H1 (cell line): ENCODE measurements at regions not wholly inside any gene's neighbourhood (a gene's known extent, or its start where the extent isn't known, plus 50 kb on each side); places are given as distances from the start of the nearest gene placed in this dataset.

Source experiments
- CTCF ChIA-PET: fragments of 300-600 bp; sonication (Branson Sonifier 250); formaldehyde crosslinking; loops from one replicate; lab custom pipeline; 2021; ENCODE audit not compliant: partially characterized antibody; lab: Charles Lee
- POLR2A ChIA-PET: fragments of 300-600 bp; sonication (Branson Sonifier 250); formaldehyde crosslinking; loops from one replicate; lab custom pipeline; 2021; ENCODE audit warnings: inconsistent platforms; ENCODE audit not compliant: partially characterized antibody; lab: Charles Lee
- DNase-seq, 2 experiments: peaks; one replicate each; pipeline versions ENCODE4 v3.0.0 to v3.0.0-alpha.2; 2010 to 2022; ENCODE audit warnings: low spot score in 2 of 2, low read depth in 1 of 2, mixed read lengths in 1 of 2
- FAIRE-seq: peaks from 2 replicates; lab custom pipeline; 2011; peaks lifted over from hg19 to GRCh38; lab: Jason Lieb, UNC
- H2AFZ ChIP-seq: 2 replicates; pipeline ENCODE4 v1.8.1; 2012; ENCODE audit warnings: low read length, inconsistent platforms
- H2AK5ac ChIP-seq: 2 replicates; pipeline ENCODE4 v1.6.1; 2013; ENCODE audit warnings: low read depth, low read length
- H2BK120ac ChIP-seq: replicated peaks from 2 replicates; pipeline ENCODE3; 2013; ENCODE audit warnings: low read depth, low read length, inconsistent platforms
- H2BK12ac ChIP-seq: 2 replicates; pipeline ENCODE4 v1.6.1; 2013; ENCODE audit warnings: low read depth, low read length
- H2BK15ac ChIP-seq: 2 replicates; pipeline ENCODE4 v1.6.1; 2013; ENCODE audit warnings: low read length
- H2BK20ac ChIP-seq: 2 replicates; pipeline ENCODE4 v1.6.1; 2013; ENCODE audit warnings: low read length
- H2BK5ac ChIP-seq: 2 replicates; pipeline ENCODE4 v1.6.1; 2013; ENCODE audit warnings: low read depth, low read length
- H3K14ac ChIP-seq: 2 replicates; pipeline ENCODE4 v1.6.1; 2013; ENCODE audit warnings: inconsistent platforms; ENCODE audit not compliant: insufficient read length
- H3K18ac ChIP-seq: 2 replicates; pipeline ENCODE4 v1.6.1; 2013; ENCODE audit warnings: low read length; ENCODE audit errors: extremely low read depth
- H3K23ac ChIP-seq: 2 replicates; pipeline ENCODE4 v1.6.1; 2013; ENCODE audit warnings: inconsistent platforms; ENCODE audit not compliant: insufficient read length
- H3K23me2 ChIP-seq: 2 replicates; pipeline ENCODE4 v1.6.1; 2013; ENCODE audit warnings: low read depth, low read length
- H3K27ac ChIP-seq: 2 replicates; pipeline ENCODE4 v1.6.1; 2011; ENCODE audit warnings: low read depth, low read length, inconsistent platforms
- H3K27me3 ChIP-seq, 4 experiments: replicated peaks in 1 of 4; 1 replicate in 1 of 4; 2 replicates in 3 of 4; pipeline versions ENCODE4 v1.6.1 to v1.8.1; 2011 to 2013; ENCODE audit warnings: low read length in 3 of 4, mild to moderate bottlenecking in 3 of 4, inconsistent platforms in 2 of 4, mixed read lengths in 2 of 4, moderate library complexity in 1 of 4; ENCODE audit not compliant: control insufficient read depth in 3 of 4, insufficient read depth in 3 of 4; ENCODE audit errors: extremely low read depth in 1 of 4
- H3K36me3 ChIP-seq, 4 experiments: 2 replicates each; pipeline versions ENCODE4 v1.6.1 to v1.8.1; 2011 to 2013; ENCODE audit warnings: mild to moderate bottlenecking in 4 of 4, low read length in 3 of 4, moderate library complexity in 2 of 4, control low read depth in 1 of 4, inconsistent platforms in 1 of 4; ENCODE audit not compliant: insufficient read depth in 4 of 4, control insufficient read depth in 2 of 4
- H3K4ac ChIP-seq: replicated peaks from 2 replicates; pipeline ENCODE3; 2013; ENCODE audit warnings: low read length, low read depth, mixed read lengths, inconsistent platforms; ENCODE audit not compliant: insufficient read length
- H3K4me1 ChIP-seq, 4 experiments: replicated peaks in 1 of 4; 1 replicate in 1 of 4; 2 replicates in 3 of 4; pipeline versions ENCODE4 v1.6.1 to v1.8.1; 2011 to 2013; ENCODE audit warnings: low read length in 3 of 4, inconsistent platforms in 2 of 4, mixed read lengths in 1 of 4; ENCODE audit not compliant: insufficient read depth in 4 of 4, control insufficient read depth in 3 of 4
- H3K4me2 ChIP-seq, 2 experiments: 2 replicates each; pipeline versions ENCODE4 v1.6.1 to v1.8.1; 2011 to 2013; ENCODE audit warnings: low read depth in 2 of 2, low read length in 2 of 2, control low read depth in 1 of 2, inconsistent platforms in 1 of 2, mild to moderate bottlenecking in 1 of 2; ENCODE audit not compliant: insufficient read depth in 1 of 2
- H3K4me3 ChIP-seq, 4 experiments: fragments of 200-600, 300-600 bp in 1 of 4; sonication (generic), shearing (Covaris generic), sonication (Bioruptor Twin) in 1 of 4; 2 replicates each; pipeline versions ENCODE4 v1.5.1 to v1.8.1; 2011 to 2016; ENCODE audit warnings: low read length in 4 of 4, low read depth in 3 of 4, control low read depth in 2 of 4, inconsistent platforms in 2 of 4, mild to moderate bottlenecking in 2 of 4, mixed read lengths in 1 of 4, moderate library complexity in 1 of 4; ENCODE audit not compliant: insufficient read depth in 2 of 4; ENCODE audit errors: extremely low read depth in 1 of 4
- H3K56ac ChIP-seq: replicated peaks from 2 replicates; pipeline ENCODE3; 2013; ENCODE audit warnings: low read depth, mild to moderate bottlenecking, mixed read lengths, low read length, inconsistent platforms; ENCODE audit not compliant: insufficient read length
- H3K79me1 ChIP-seq: 2 replicates; pipeline ENCODE4 v1.6.1; 2013; ENCODE audit warnings: low read depth, low read length, control low read depth
- H3K79me2 ChIP-seq, 2 experiments: 2 replicates each; pipeline versions ENCODE4 v1.6.1 to v1.8.1; 2012 to 2013; ENCODE audit warnings: low read length in 2 of 2, mild to moderate bottlenecking in 2 of 2, inconsistent platforms in 1 of 2; ENCODE audit not compliant: insufficient read depth in 2 of 2, control insufficient read depth in 1 of 2
- H3K9ac ChIP-seq, 4 experiments: replicated peaks in 1 of 4; 1 replicate in 1 of 4; 2 replicates in 3 of 4; pipeline versions ENCODE4 v1.6.1 to v1.8.1; 2011 to 2013; ENCODE audit warnings: low read depth in 3 of 4, low read length in 3 of 4, control low read depth in 2 of 4, mild to moderate bottlenecking in 2 of 4, moderate library complexity in 2 of 4, inconsistent platforms in 1 of 4; ENCODE audit errors: extremely low read depth in 1 of 4
- H3K9me3 ChIP-seq, 2 experiments: 2 replicates each; pipeline versions ENCODE4 v1.6.1 to v1.8.1; 2012 to 2013; ENCODE audit warnings: mild to moderate bottlenecking in 2 of 2, moderate library complexity in 2 of 2, control low read depth in 1 of 2, inconsistent platforms in 1 of 2, low read depth in 1 of 2, low read length in 1 of 2, mixed read lengths in 1 of 2; ENCODE audit not compliant: insufficient read depth in 2 of 2
- H4K20me1 ChIP-seq, 2 experiments: replicated peaks in 1 of 2; 2 replicates each; pipeline versions ENCODE3 to v1.8.1; 2011 to 2013; ENCODE audit warnings: inconsistent platforms in 2 of 2, low read length in 2 of 2, mild to moderate bottlenecking in 1 of 2; ENCODE audit not compliant: insufficient read depth in 2 of 2, control insufficient read depth in 1 of 2
- H4K5ac ChIP-seq: 2 replicates; pipeline ENCODE4 v1.6.1; 2013; ENCODE audit warnings: low read length, low read depth, mixed read lengths, inconsistent platforms; ENCODE audit not compliant: insufficient read length
- H4K8ac ChIP-seq: 2 replicates; pipeline ENCODE4 v1.8.0; 2013; ENCODE audit warnings: mild to moderate bottlenecking, moderate library complexity, low read length, inconsistent platforms; ENCODE audit not compliant: insufficient read depth; ENCODE audit errors: extremely low read depth
- H4K91ac ChIP-seq: replicated peaks from 2 replicates; pipeline ENCODE3; 2013; ENCODE audit warnings: low read length, mixed read lengths, inconsistent platforms; ENCODE audit not compliant: insufficient read length
- KDM4A ChIP-seq: IDR thresholded peaks from one replicate; pipeline ENCODE4 v1.7.1; 2012; ENCODE audit warnings: low read depth, mild to moderate bottlenecking, moderate library complexity, low read length, inconsistent platforms; ENCODE audit not compliant: severe bottlenecking
- WGBS, 2 experiments: shearing (Covaris generic) in 1 of 2; methylation state at CpG; one replicate each; pipeline versions ENCODE4 v1.1.6 to v1.1.7; 2013 to 2015; ENCODE audit warnings: low lambda C conversion rate in 2 of 2, mixed read lengths in 2 of 2, inconsistent platforms in 1 of 2, low coverage in 1 of 2, missing lambda C conversion rate in 1 of 2; ENCODE audit not compliant: insufficient replicate concordance in 2 of 2, insufficient coverage in 1 of 2, insufficient read length in 1 of 2; ENCODE audit errors: extremely low coverage in 1 of 2, missing lambda C conversion rate in 1 of 2; 5-methylcytosine and 5-hydroxymethylcytosine counted together

DNA sequence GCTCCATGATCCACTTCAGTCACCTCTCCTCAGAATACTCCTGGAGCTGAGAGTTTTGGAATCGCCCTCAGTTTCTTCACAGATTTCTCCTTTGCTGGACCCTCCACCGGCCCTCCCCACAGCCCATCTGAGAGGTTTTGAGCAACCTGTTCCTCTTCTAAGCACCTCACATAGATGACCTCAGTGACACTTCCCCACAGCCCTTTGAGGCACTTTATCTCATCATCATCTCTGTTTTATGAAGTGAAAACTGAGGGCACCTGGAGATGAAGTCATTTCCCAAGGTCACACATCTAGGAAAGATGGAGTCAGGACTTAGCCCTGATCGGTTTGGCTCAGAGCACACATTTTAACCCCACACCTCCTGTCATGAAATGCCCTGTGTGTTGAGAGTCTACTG lies 76.8 kb upstream of the ZNF281 start:
- Histone ChIP-seq H3K23me2 (no peaks in the 10 kb centered on the region), H3K27me3 (no peaks in the 10 kb centered on the region), H4K91ac (no peak overlapping the region), H3K4ac (no peak overlapping the region), H4K5ac (no peak overlapping the region), H3K27ac (no peak overlapping the region), H2BK15ac (no peak overlapping the region), H4K20me1 (no peaks in the 10 kb centered on the region), H2AK5ac (no peak overlapping the region), H2BK12ac (no peak overlapping the region), H4K8ac (no peak overlapping the region), H3K56ac (no peak overlapping the region), H2AFZ (no peak overlapping the region), H2BK5ac (no peak overlapping the region), H3K4me3 (no peak overlapping the region), H3K79me1 (no peaks in the 10 kb centered on the region), H2BK120ac (no peak overlapping the region), H3K18ac (no peak overlapping the region), H3K4me2 (no peak overlapping the region), H3K9me3 (no peaks in the 10 kb centered on the region), H3K9ac (no peak overlapping the region), H2BK20ac (no peak overlapping the region), H3K23ac (no peak overlapping the region), H3K36me3 (no peaks in the 10 kb centered on the region), H3K14ac (no peak overlapping the region), H3K4me1 (peaks cover 0 to 5% (median under 1%) of the 10 kb centered on the region in 4 experiments; a peak in 3 of 7 replicates), H3K79me2 (no peaks in the 10 kb centered on the region)
- FAIRE-seq (no peak), DNase-seq (no peak)
- 87% methylated on average over 3 of the region's 3 CpGs; no CpG with 5 or more reads in 1 of the 2 experiments for WGBS, 2 experiments
- ChIA-PET POLR2A (no interaction called here), CTCF (interaction anchor here (0.8 to 2.3 kb wide), 3 partner anchors 180 to 207 kb away, joined by 3 to 9 read pairs (median 7); no protein-coding TSS in a partner anchor)
- TF ChIP-seq KDM4A = no peak
